Stimulated activated CD8-positive, alpha-beta memory T cell treated with anti-CD3 and anti-CD28 coated beads, Interleukin-7, amount 100 ng/mL, for 1 hour (primary cell): ENCODE measurements at regions not wholly inside any gene's neighbourhood (a gene's known extent, or its start where the extent isn't known, plus 50 kb on each side); places are given as distances from the start of the nearest gene placed in this dataset.

Source experiments
- DNase-seq, 2 donors: peaks; one replicate each; pipeline ENCODE4 v3.0.0-alpha.2; 2020; ENCODE audit warnings: low read depth in 2 of 2

- DNase-seq = no peak
Observed at GRCh38 chr18:41462946-41463345, 492.1 kb upstream of the PIK3C3 start.

- no peak for DNase-seq
Observed at GRCh38 chr18:41461114-41461513, 493.9 kb upstream of the PIK3C3 start.

- no peak for DNase-seq
Observed at GRCh38 chr18:41459656-41460055, 495.4 kb upstream of the PIK3C3 start.

GRCh38 chr18:41458376-41458775, 496.7 kb upstream of the PIK3C3 start:
- no peak for DNase-seq

GRCh38 chr18:41457765-41458326, 497.2 kb upstream of the PIK3C3 start:
- no peak for DNase-seq

- no peak for DNase-seq
Observed at GRCh38 chr18:41456831-41457230, 498.2 kb upstream of the PIK3C3 start.

- DNase-seq = no peak
Observed at GRCh38 chr18:41449612-41450011, 505.4 kb upstream of the PIK3C3 start.

- no peak for DNase-seq
Observed at GRCh38 chr18:41444943-41445342, 510.1 kb upstream of the PIK3C3 start.

GRCh38 chr18:41436772-41437171, 518.3 kb upstream of the PIK3C3 start:
- no peak for DNase-seq

- DNase-seq = no peak
Observed at GRCh38 chr18:41418598-41418997, 536.4 kb upstream of the PIK3C3 start.

- no peak for DNase-seq
Observed at GRCh38 chr18:41416044-41416443, 539.0 kb upstream of the PIK3C3 start.

- DNase-seq = no peak
Observed at GRCh38 chr18:41410006-41410405, 545.0 kb upstream of the PIK3C3 start.

GRCh38 chr18:41406834-41407233, 548.2 kb upstream of the PIK3C3 start:
- DNase-seq = no peak

- no peak for DNase-seq
Observed at GRCh38 chr18:41396861-41397260, 558.2 kb upstream of the PIK3C3 start.

GRCh38 chr18:41396211-41396610, 558.8 kb upstream of the PIK3C3 start:
- no peak for DNase-seq

GRCh38 chr18:41395695-41396094, 559.3 kb upstream of the PIK3C3 start:
- DNase-seq = no peak

GRCh38 chr18:41391616-41392595, 563.1 kb upstream of the PIK3C3 start:
- no peak for DNase-seq

GRCh38 chr18:41390309-41390708, 564.7 kb upstream of the PIK3C3 start:
- DNase-seq = no peak

- no peak for DNase-seq
Observed at GRCh38 chr18:41378598-41378997, 576.4 kb upstream of the PIK3C3 start.

GRCh38 chr18:41373612-41374011, 581.4 kb upstream of the PIK3C3 start:
- DNase-seq = no peak

- no peak for DNase-seq
Observed at GRCh38 chr18:41372046-41372665, 582.9 kb upstream of the PIK3C3 start.

GRCh38 chr18:41371156-41372045, 583.6 kb upstream of the PIK3C3 start:
- no peak for DNase-seq
